ENCODE measurements at regions not wholly inside any gene's neighbourhood (a gene's known extent, or its start where the extent isn't known, plus 50 kb on each side); places are given as distances from the start of the nearest gene placed in this dataset.

DNA sequence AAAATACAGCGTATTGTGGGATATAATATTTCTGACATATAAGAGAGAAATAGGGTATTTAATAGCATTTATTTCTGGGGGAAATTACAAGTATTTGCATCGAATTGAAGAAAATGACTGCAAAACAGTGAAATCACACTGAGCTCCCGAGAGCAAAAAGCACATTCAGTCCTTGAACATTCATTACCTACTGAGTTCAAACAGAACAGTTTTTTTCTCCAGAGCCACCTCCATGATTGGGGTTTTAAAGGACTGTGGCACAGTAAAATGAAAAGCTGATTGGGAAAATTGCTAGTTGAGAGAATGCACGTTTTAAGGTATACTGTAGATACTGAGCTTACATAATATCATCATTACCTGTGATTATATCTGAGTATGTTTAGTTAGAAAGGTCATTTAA lies 58.0 kb upstream of the TRPC4 start:
- TF ChIP-seq, protein P1, sequence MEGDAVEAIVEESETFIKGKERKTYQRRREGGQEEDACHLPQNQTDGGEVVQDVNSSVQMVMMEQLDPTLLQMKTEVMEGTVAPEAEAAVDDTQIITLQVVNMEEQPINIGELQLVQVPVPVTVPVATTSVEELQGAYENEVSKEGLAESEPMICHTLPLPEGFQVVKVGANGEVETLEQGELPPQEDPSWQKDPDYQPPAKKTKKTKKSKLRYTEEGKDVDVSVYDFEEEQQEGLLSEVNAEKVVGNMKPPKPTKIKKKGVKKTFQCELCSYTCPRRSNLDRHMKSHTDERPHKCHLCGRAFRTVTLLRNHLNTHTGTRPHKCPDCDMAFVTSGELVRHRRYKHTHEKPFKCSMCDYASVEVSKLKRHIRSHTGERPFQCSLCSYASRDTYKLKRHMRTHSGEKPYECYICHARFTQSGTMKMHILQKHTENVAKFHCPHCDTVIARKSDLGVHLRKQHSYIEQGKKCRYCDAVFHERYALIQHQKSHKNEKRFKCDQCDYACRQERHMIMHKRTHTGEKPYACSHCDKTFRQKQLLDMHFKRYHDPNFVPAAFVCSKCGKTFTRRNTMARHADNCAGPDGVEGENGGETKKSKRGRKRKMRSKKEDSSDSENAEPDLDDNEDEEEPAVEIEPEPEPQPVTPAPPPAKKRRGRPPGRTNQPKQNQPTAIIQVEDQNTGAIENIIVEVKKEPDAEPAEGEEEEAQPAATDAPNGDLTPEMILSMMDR (IDR thresholded peaks at IDR 0.05; ENCODE audit: poor library complexity): no peak
- no peak for TF ChIP-seq EZH2 (IDR thresholded peaks at IDR 0.05; ENCODE audit: borderline replicate concordance)
- TF ChIP-seq EZH2phosphoT487 (IDR thresholded peaks at IDR 0.05; ENCODE audit: low read depth, severe bottlenecking, unreplicated experiment): no peak
- WGBS (ENCODE audit: low lambda C conversion rate, missing lambda C conversion rate): 76% methylated on average over 4 of the region's 4 CpGs
- H3K79me2 ChIP-seq: no peaks in the 10 kb centered on the region

DNA sequence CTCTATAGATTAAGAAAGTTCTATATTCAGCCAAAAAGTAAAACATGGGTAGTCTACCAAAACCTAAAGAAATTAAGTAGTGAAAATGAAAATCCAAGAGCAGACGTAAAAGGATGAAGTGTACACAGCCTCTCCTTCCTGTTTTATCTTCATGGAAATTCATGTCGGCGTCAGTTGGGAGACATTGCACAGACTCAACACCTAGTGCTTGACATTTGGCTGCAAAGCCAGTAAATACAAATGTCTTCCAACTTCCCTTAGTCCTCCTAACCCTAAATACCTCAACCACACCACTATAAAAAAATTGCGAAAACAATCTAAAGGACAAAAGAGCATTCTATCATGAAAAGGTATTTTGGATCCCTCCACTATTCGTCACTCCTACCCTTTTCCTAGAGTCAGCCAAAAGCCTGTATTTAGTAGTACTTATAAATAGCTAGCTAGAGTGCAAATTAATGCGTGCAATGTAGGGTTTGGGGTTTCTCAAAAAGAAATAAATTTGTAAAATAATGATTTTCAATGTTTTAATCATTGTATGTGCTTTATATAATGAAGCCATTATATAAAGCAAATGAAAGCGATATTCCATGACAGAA lies 56.4 kb upstream of the TRPC4 start:
- DNase-seq (ENCODE audit: low spot score): no peak
- 86% methylated on average over 7 of the region's 7 CpGs for WGBS (ENCODE audit: low lambda C conversion rate, missing lambda C conversion rate)
- Histone ChIP-seq H3K9me3 (ENCODE audit: low read depth) (no peaks in the 10 kb centered on the region), H2AFZ (no peak overlapping the region), H3K9me2 (replicated peaks; ENCODE audit: insufficient read depth) (no peaks in the 10 kb centered on the region), H3K27ac (no peak overlapping the region), H3K79me2 (no peaks in the 10 kb centered on the region), H3K27me3 (no peaks in the 10 kb centered on the region), H3K4me1 (ENCODE audit: insufficient read depth) (no peaks in the 10 kb centered on the region), H3K4me3 (no peak overlapping the region), H3K4me2 (no peak overlapping the region), H4K20me1 (ENCODE audit: insufficient read depth, poor library complexity, severe bottlenecking) (no peaks in the 10 kb centered on the region), H3K36me3 (replicated peaks; ENCODE audit: insufficient read depth, low read depth) (no peaks in the 10 kb centered on the region)
- TF ChIP-seq EZH2phosphoT487 (IDR thresholded peaks at IDR 0.05; ENCODE audit: low read depth, severe bottlenecking, unreplicated experiment) (no peak), EZH2 (IDR thresholded peaks at IDR 0.05; ENCODE audit: borderline replicate concordance) (no peak)

More for the DNA sequence above, 58.0 kb upstream of the TRPC4 start:
- Histone ChIP-seq H3K4me2 (no peak overlapping the region), H3K9me3 (ENCODE audit: low read depth) (no peaks in the 10 kb centered on the region), H3K4me1 (ENCODE audit: insufficient read depth) (no peaks in the 10 kb centered on the region), H3K27me3 (no peaks in the 10 kb centered on the region), H3K36me3 (replicated peaks; ENCODE audit: insufficient read depth, low read depth) (no peaks in the 10 kb centered on the region), H3K9me2 (replicated peaks; ENCODE audit: insufficient read depth) (no peaks in the 10 kb centered on the region), H3K4me3 (no peak overlapping the region), H4K20me1 (ENCODE audit: insufficient read depth, poor library complexity, severe bottlenecking) (no peaks in the 10 kb centered on the region), H3K27ac (no peak overlapping the region), H2AFZ (no peak overlapping the region)
- no peak for DNase-seq (ENCODE audit: low spot score)

DNA sequence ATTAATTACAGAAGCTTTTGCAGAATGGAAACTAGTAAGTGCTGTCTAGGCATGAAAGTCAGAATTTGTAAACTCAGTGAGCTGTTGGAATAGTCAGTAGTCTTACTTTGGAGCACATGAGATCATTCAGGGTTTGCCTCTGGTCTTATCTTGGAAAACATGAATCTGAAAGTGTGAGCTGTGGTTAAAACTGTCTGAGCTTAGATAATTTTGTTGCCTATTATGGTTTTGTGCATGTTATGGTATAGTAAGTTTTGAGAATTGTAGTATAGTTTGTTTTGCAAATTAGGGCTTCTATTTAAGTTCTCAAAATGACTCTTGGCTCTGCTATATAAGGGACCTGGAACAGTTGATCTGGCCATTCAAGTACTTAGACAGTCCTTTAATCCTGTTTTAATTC lies 53.7 kb upstream of the TRPC4 start:
- Histone ChIP-seq H3K9me2 (replicated peaks; ENCODE audit: insufficient read depth) (no peaks in the 10 kb centered on the region), H3K9me3 (ENCODE audit: low read depth) (no peaks in the 10 kb centered on the region), H3K27me3 (no peaks in the 10 kb centered on the region), H3K36me3 (replicated peaks; ENCODE audit: insufficient read depth, low read depth) (no peaks in the 10 kb centered on the region), H3K4me3 (no peak overlapping the region), H3K79me2 (no peaks in the 10 kb centered on the region), H2AFZ (no peak overlapping the region), H4K20me1 (ENCODE audit: insufficient read depth, poor library complexity, severe bottlenecking) (no peaks in the 10 kb centered on the region), H3K4me1 (ENCODE audit: insufficient read depth) (no peaks in the 10 kb centered on the region), H3K4me2 (no peak overlapping the region), H3K27ac (no peak overlapping the region)
- TF ChIP-seq EZH2 (IDR thresholded peaks at IDR 0.05; ENCODE audit: borderline replicate concordance): no peak
- TF ChIP-seq, protein P1 (IDR thresholded peaks at IDR 0.05; ENCODE audit: poor library complexity): no peak
- no peak for TF ChIP-seq EZH2phosphoT487 (IDR thresholded peaks at IDR 0.05; ENCODE audit: low read depth, severe bottlenecking, unreplicated experiment)
- DNase-seq (ENCODE audit: low spot score): no peak

DNA sequence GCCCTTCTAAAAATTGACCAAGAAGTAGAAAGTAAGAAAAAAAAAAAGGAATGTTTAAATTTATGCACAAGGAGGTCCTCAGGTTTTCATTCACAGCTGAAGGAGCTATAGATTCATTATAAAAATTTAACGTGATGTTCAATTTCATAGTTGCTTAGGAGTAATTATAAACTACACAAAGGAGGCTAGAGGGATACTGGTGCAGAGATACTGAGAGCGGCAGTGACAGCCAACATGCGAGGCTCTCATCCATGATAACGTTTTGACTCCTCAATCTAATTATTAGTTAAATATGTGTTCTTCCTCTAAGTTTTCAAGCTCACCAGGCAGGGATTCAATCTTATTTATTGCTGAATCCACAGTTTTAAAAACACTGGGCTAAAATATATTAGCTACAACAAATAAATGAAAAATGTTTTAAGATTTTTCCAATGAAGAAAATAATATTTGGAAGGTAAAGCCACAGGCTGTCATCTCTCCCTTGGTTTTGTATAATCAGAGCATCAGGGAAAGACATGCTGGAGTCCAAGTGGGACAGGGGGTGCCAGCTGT lies 49.8 kb upstream of the TRPC4 start:
- Histone ChIP-seq H3K4me3 (no peak overlapping the region), H2AFZ (no peak overlapping the region), H3K27me3 (no peaks in the 10 kb centered on the region), H3K9me2 (replicated peaks; ENCODE audit: insufficient read depth) (no peaks in the 10 kb centered on the region), H4K20me1 (ENCODE audit: insufficient read depth, poor library complexity, severe bottlenecking) (no peaks in the 10 kb centered on the region), H3K9me3 (ENCODE audit: low read depth) (no peaks in the 10 kb centered on the region), H3K4me1 (ENCODE audit: insufficient read depth) (no peaks in the 10 kb centered on the region), H3K79me2 (no peaks in the 10 kb centered on the region), H3K36me3 (replicated peaks; ENCODE audit: insufficient read depth, low read depth) (no peaks in the 10 kb centered on the region), H3K27ac (peak overlapping the region; percentile 35), H3K4me2 (peak overlapping the region; percentile 49)
- no peak for DNase-seq (ENCODE audit: low spot score)
- 67% methylated on average over 4 of the region's 4 CpGs for WGBS (ENCODE audit: low lambda C conversion rate, missing lambda C conversion rate)
- TF ChIP-seq EZH2 (IDR thresholded peaks at IDR 0.05; ENCODE audit: borderline replicate concordance) (no peak), EZH2phosphoT487 (IDR thresholded peaks at IDR 0.05; ENCODE audit: low read depth, severe bottlenecking, unreplicated experiment) (no peak)
- TF ChIP-seq, protein P1 (IDR thresholded peaks at IDR 0.05; ENCODE audit: poor library complexity): no peak
